Suprapubic skin (tissue), 3 donors: ENCODE measurements at regions not wholly inside any gene's neighbourhood (a gene's known extent, or its start where the extent isn't known, plus 50 kb on each side); places are given as distances from the start of the nearest gene placed in this dataset.

Experiments used
- EP300 ChIP-seq: sonication (generic); formaldehyde crosslinking; IDR thresholded peaks from one replicate; pipeline ENCODE4 v1.6.1; 2017; ENCODE audit warnings: antibody characterized with exemption
- TF ChIP-seq, protein P1 (sequence below), 2 donors: fragments of 200-600 bp in 1 of 2; fragments of 450-650 bp in 1 of 2; sonication (generic) in 1 of 2; IDR thresholded peaks; one replicate each; pipeline ENCODE4 v1.5.1; 2016 to 2019; ENCODE audit warnings: antibody characterized with exemption in 2 of 2, mild to moderate bottlenecking in 1 of 2, moderate library complexity in 1 of 2

DNA sequence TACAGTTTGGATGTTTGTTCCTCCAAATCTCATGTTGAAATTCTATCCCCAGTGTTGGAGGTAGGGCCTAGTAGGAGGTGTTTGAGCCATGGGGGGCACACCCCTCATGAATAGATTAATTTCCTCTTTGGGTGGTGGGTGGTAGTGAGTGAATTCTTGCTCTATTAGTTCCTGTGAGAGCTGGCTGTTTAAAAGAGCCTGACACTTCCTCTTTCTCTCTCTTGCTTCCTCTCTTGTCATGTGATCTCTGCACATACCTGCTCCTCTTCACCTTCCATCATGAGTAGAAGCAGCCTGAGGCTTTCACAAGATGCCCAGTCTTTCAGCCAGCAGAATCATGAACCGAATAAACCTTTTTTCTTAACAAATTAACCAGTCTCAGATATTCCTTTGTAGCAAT, 340.2 kb upstream of the CHD6 start:
- TF ChIP-seq, protein P1, sequence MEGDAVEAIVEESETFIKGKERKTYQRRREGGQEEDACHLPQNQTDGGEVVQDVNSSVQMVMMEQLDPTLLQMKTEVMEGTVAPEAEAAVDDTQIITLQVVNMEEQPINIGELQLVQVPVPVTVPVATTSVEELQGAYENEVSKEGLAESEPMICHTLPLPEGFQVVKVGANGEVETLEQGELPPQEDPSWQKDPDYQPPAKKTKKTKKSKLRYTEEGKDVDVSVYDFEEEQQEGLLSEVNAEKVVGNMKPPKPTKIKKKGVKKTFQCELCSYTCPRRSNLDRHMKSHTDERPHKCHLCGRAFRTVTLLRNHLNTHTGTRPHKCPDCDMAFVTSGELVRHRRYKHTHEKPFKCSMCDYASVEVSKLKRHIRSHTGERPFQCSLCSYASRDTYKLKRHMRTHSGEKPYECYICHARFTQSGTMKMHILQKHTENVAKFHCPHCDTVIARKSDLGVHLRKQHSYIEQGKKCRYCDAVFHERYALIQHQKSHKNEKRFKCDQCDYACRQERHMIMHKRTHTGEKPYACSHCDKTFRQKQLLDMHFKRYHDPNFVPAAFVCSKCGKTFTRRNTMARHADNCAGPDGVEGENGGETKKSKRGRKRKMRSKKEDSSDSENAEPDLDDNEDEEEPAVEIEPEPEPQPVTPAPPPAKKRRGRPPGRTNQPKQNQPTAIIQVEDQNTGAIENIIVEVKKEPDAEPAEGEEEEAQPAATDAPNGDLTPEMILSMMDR (IDR thresholded peaks at IDR 0.05), result no peak
- TF ChIP-seq EP300, result no peak
